ENCODE measurements at regions not wholly inside any gene's neighbourhood (a gene's known extent, or its start where the extent isn't known, plus 50 kb on each side); places are given as distances from the start of the nearest gene placed in this dataset.

GRCh38 chr2:64938607-64939285, 50.5 kb upstream of the SLC1A4 start:
- DNase-seq (ENCODE audit: extremely low read depth, low read depth) = no peak
- TF ChIP-seq CTCF (IDR thresholded peaks at IDR 0.05; ENCODE audit: low read depth, low read length) = no peak

- no peak for DNase-seq (ENCODE audit: extremely low read depth, low read depth)
- TF ChIP-seq CTCF (IDR thresholded peaks at IDR 0.05; ENCODE audit: low read depth, low read length) = no peak
These were observed 49.8 kb upstream of the SLC1A4 start for GRCh38 chr2:64939332-64939917.

Data from AG09319 (cell line).